HG02973 (cell line): ENCODE measurements at regions not wholly inside any gene's neighbourhood (a gene's known extent, or its start where the extent isn't known, plus 50 kb on each side); places are given as distances from the start of the nearest gene placed in this dataset.
"Not testable (repeated sequence)": the region's sequence is repeated elsewhere in the genome, so short reads cannot be mapped to it uniquely, and the experiment has no call there.

ENCODE experiments used
- ATAC-seq: cut with Tn5 transposase; IDR thresholded peaks from one replicate; pipeline ENCODE4 v1.9.1; 2021; ENCODE audit warnings: moderate library complexity; ENCODE audit not compliant: unreplicated experiment

- no peak for ATAC-seq
Observed at GRCh38 chr7:113784316-113784715, 134.5 kb downstream of the PPP1R3A start.

GRCh38 chr7:113783403-113783802, 135.4 kb downstream of the PPP1R3A start:
- no peak for ATAC-seq

DNA sequence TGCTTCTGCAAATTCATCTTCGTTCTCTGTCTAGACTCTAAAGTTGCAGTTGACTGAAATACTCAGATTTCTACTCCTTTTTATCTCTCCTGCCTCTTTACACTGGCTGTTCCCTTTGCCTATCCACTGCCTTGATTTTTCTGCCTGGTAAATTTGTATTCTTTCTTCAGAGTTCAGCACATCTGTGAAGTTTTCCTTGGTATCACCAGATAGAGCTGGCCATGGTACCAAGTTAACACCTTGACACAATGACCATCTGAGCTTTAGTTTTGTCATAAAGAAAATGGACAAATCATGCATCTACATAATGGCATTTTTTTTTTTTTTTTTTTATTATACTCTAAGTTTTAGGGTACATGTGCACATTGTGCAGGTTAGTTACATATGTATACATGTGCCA, 143.0 kb downstream of the PPP1R3A start:
- no peak for ATAC-seq

DNA sequence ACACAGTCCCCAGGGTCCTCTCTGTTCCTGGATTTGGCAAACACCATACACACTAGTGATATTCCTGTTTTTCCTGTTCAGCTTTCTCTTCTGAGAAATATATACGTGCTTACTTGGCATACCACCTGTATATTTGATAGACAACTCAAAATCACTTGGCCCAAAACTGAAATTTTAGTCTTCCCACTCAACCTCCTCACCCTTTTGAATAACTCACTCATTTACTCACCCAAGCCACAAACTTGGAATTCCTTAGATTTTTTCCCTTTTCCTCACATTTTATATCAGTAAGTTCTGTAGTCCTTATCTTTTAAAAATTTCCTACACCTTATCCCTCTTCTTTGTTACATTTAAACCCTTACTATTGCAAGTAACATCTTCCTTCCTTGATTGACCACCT, 143.4 kb downstream of the PPP1R3A start:
- no peak for ATAC-seq

GRCh38 chr7:113774182-113774807, 144.5 kb downstream of the PPP1R3A start:
- ATAC-seq, result peak; percentile 91

DNA sequence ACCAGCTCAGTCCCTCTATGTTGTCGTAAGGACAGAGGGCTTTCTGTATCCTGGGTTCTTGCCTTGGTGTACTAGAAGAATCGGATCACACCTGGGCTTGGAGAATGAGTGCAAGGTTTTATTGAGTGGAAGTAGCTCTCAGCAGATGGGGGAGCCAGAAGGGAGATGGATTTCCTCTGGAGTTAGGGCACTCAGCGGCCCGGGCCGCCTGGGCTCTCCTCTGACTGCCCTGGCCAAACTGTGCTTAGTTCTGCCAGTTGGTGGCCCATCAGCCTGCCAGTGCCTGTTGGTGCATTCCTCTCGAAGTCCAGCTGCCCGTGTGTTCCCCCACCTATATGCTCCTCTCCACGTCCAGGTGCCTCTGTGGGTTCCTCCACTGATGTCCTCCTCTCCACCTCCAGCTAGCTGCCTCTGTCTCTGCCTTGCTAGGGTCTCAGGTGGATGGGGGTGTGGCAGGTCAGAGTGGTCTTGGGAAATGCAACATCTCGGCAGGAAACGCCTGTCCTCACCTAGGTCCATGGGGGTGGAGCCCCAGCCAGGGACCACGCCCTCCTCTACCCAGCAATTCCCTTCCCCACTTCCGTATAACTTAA, 148.6 kb downstream of the PPP1R3A start:
- ATAC-seq, result no peak

GRCh38 chr7:113768387-113768786, 150.4 kb downstream of the PPP1R3A start:
- no peak for ATAC-seq

- ATAC-seq, result no peak
Observed at GRCh38 chr7:113764401-113765035, 154.3 kb downstream of the PPP1R3A start.

GRCh38 chr7:113763226-113763625, 155.6 kb downstream of the PPP1R3A start:
- no peak for ATAC-seq

DNA sequence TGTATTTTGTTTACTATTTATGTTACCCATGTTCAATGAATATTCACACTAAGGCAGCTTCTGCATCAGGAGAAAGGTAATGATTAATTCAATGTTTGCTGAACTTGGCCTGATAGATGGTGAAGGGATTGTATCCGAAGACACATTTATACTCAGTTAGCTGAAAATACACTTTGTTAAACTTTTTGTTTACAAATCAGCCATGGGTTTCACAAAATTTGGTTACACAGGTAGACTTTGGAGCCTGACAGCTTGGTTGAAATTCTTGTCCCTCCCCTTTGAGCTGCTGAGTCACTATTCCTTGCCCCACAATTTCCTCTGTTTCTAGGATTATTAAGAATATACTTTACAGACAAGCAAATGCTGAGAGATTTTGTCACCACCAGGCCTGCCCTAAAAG, 162.6 kb downstream of the PPP1R3A start:
- ATAC-seq, result no peak

GRCh38 chr7:113752689-113753088, 166.1 kb downstream of the PPP1R3A start:
- no peak for ATAC-seq

DNA sequence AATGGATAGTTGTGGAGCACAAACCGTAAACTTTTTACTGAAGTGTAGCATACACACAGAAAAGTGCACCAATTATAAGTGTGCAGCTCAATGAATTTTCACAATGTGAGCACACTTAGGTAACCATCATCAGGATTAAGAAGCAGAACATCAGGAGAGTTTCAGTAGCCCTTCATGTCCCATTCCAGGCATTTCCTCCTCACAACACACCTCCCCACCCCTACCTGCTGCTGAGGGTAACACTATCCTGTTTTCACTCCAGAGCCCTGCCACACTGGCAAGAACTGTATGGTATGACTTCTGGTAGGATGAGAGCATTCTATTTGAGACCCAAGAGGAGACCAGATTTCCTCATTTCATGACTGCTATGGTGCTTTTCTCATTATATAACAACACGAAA, 166.5 kb downstream of the PPP1R3A start:
- no peak for ATAC-seq

DNA sequence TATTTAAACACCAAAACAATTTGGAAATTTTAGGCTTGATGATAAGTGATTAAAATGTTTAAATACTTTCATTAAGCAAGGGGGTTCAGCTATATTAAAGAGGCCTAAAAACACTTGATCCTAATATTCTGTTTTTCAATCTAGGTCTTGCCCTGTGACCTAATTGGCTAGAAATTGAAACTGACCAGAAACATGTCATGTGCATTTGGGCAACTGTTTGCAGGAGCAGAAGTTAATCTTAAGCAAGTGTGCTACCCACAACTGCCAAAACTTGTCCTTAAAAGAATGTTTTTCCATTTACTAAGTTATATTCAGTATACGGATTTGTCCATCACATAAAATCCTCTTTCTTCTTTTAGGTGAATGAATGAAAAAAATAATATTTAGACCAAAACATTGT, 167.3 kb downstream of the PPP1R3A start:
- ATAC-seq, result no peak

DNA sequence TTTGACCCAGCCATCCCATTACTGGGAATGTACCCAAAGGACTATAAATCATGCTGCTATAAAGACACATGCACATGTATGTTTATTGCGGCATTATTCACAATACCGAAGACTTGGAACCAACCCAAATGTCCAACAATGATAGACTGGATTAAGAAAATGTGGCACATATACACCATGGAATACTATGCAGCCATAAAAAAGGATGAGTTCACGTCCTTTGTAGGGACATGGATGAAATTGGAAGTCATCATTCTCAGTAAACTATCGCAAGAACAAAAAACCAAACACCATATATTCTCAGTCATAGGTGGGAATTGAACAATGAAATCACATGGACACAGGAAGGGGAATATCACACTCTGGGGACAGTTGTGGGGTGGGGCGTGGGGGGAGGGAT, 170.4 kb downstream of the PPP1R3A start:
- not testable (repeated sequence) for ATAC-seq

GRCh38 chr7:113742946-113743431, 175.8 kb downstream of the PPP1R3A start:
- not testable (repeated sequence) for ATAC-seq

- ATAC-seq, result no peak
Observed at GRCh38 chr7:113742377-113742776, 176.4 kb downstream of the PPP1R3A start.

GRCh38 chr7:113731571-113731970, 187.2 kb downstream of the PPP1R3A start:
- no peak for ATAC-seq

- no peak for ATAC-seq
Observed at GRCh38 chr7:113730309-113730955, 188.4 kb downstream of the PPP1R3A start.

DNA sequence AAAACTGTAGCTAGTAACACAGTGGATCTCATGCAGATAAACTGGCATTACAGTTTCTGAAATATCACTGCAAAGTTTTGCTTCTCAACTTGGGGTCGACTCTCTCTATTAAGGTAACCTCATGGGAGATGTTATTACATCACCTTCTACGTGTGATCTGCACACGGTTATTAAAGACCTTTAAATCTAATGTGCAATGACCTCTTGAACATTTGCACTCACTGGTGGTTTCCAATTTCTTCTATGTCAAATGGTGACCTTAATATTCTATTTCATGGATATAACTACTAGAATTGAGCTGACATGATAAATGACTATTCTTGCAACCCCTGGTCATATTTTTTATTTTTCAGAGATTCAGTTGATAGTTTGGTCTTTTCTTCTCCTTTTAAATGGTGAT, 191.3 kb downstream of the PPP1R3A start:
- no peak for ATAC-seq

GRCh38 chr7:113722006-113722405, 196.8 kb downstream of the PPP1R3A start:
- ATAC-seq, result no peak

DNA sequence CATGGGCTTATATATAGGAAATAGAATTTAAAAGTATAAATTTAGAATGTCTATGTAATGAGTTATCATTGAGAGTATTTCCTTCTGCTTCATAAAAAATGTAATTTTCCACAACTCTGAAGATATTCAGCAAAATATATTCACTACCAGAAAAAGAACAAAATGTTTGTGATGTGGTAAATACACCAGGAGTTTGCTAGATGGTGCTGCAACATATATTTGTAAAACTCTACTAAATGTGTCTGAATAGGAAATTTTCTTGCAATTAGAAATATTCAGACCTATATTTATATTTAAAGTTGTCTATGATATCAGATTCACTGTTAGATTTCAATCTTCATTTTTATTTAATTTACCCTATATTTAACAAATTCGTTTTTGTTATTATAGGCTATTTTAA, 201.1 kb downstream of the PPP1R3A start:
- no peak for ATAC-seq
